GM19452 (cell line): ENCODE measurements at regions not wholly inside any gene's neighbourhood (a gene's known extent, or its start where the extent isn't known, plus 50 kb on each side); places are given as distances from the start of the nearest gene placed in this dataset.
"Not testable (repeated sequence)": the region's sequence is repeated elsewhere in the genome, so short reads cannot be mapped to it uniquely, and the experiment has no call there.

Source experiments
- ATAC-seq: cut with Tn5 transposase; IDR thresholded peaks from one replicate; pipeline ENCODE4 v1.9.1; 2021; ENCODE audit not compliant: unreplicated experiment

DNA sequence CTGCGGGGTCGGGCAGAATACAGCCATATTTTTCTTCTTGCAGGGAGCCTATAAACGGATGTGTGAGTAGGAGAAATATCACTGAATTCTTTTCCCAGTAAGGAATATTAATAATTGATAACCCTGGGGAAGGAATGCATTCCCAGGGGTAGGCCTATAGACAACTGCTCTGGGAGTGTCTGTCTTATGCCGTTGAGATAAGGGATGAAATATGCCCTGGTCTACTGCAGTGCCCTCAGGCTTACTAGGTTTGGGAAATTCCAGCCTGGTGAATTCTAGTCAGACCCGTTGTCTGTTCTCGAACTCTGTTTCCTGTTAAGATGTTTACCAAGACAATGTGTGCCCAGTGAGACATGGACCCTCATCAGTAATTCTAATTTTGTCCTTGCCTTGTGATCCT is 1129.3 kb downstream of the ZPLD1 start:
- not testable (repeated sequence) for ATAC-seq

- no peak for ATAC-seq
These were observed 1151.0 kb downstream of the ZPLD1 start for GRCh38 chr3:103585809-103586208.

DNA sequence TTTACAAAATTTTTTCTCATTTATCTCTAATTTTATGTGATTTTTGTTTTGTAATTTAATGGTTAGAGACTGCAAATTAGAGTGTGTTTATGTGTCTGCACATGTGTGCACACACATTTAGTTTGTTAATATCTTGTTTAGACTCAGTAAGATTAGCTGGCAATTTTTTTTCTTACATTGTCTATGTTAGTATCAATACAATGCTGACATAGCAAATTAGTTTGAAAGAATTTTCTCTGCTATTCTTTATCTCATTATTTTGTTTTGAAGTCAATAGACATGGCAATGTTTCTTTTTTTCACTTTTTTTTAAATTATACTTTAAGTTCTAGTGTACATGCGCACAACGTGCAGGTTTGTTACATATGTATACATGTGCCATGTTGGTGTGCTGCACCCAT is 1155.0 kb downstream of the ZPLD1 start:
- ATAC-seq, result no peak

DNA sequence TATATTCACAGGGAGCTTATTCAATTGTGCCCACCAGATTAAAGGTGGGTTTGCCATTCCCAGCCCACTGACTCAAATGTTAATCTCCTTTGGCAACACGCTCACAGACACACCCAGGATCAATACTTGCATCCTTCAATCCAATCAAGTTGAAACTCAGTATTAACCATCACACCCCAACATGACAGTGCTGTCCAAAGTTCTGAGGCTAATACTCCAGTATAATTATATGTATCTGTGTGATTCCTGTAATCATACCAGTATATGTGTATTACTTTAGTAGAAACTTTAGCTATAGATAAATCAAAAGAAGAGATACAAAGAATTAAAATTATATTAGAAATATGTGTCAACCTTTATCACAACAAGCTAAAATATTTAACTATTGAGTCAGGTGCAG is 1166.0 kb downstream of the ZPLD1 start:
- ATAC-seq, result no peak

DNA sequence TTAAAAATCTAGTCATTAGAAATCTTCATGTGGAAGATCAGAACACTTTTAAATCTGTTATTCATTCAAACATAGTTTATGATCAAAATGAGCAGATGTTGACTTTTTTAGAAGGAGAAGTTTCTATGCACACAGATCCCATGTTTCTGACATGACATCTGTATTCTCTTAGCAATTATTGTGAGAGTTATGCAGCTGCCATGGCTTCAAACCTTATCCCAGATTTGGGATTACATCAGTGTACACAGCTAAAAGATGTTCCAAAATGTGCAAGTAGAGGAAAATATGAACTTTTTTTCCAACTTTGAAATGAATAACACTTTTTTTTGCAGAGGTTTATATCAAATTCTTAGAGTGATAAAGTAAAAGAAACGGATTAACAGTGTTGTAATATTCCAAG is 1166.9 kb downstream of the ZPLD1 start:
- no peak for ATAC-seq

DNA sequence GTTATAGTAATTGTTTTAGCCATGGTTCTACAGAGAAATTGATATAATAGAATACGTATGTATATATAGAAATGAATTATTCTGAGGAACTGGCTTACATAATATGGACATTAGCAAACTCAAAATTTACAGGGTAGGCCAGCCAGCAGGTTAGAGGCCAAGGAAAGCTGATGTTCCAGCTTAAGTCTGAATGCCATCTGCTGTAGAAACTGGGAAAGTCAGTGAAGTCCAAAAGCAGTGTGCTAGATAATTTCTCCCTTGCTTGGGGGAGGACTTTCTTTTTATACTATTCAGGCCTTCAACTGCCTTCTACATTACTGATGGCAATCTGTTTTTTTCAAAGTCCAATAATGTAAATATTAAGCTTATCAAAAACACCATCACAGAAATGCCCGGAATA is 1174.7 kb downstream of the ZPLD1 start:
- ATAC-seq, result no peak

DNA sequence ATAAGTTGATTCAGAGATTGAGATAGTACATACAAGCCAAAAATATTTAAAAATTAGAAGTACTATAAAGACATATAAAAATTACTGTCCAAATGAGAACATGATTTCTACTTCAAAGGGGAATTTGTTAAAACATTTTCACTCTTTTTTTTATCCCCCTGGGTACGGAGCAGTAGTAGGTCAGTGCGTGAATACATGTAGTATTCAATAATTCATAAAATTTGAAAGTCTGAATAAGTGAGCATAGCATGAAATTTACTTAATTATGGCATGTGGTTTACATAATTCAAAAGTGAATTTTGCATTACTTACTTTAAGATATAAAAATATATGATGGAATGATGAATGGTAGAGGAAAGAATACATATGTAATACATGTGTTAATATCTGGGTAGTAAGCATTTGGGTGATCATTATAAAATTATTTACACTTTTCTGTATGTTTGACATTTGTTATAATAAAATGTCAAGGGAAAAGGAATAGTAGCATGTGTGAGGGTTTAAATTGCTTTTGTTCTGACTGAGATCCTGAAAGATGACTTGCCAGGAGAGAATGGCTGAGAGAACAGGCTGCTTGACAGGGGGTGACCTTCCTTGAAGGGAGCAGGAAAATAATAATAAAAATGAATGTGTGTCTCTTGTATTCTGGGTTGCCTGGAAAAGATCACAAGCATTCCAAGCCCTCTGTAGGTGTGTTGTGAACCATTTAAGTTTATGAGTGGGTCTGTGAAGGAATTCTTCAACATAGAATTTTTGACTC is 1178.8 kb downstream of the ZPLD1 start:
- ATAC-seq, result no peak

GRCh38 chr3:103614719-103615118 is 1179.9 kb downstream of the ZPLD1 start:
- no peak for ATAC-seq

- ATAC-seq, result no peak
These were observed 1183.1 kb downstream of the ZPLD1 start for GRCh38 chr3:103617961-103618360.

DNA sequence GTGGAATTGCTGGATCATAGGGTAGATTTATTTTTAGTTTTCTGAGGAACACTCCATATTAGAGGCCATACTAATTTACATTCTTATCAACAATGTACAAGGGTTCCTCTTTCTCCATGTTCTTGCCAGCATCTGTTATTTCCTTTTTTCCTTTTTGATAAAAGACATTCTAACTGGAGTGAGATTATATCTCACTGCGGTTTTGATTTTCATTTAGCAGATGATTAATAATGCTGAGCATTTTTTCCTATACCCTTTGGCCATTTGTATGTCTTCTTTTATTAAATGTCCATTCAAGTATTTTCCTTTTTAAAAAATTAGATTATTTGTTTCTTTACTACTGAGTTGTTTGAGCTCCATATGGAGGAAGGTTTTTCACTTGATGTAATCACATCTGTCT is 1189.5 kb downstream of the ZPLD1 start:
- no peak for ATAC-seq

DNA sequence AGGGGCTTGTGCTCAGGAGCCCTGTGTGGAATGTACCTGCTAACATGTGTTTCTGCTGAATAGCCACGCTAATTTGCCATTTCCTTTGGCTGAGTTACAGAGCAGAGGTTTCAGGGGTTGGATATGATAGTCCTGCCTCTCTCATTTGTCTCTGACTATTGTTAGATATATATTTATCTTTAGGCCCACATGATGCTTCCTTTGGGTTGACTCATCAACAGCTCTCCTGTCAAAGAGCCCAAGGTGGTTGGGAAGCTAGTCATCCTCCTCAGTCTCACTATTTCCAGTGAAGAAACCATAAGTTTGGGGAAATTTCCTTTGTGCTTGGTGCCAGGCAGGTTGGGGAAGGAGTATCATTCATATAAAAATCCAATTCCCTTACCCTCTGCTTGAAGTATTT is 1194.6 kb downstream of the ZPLD1 start:
- ATAC-seq, result no peak

DNA sequence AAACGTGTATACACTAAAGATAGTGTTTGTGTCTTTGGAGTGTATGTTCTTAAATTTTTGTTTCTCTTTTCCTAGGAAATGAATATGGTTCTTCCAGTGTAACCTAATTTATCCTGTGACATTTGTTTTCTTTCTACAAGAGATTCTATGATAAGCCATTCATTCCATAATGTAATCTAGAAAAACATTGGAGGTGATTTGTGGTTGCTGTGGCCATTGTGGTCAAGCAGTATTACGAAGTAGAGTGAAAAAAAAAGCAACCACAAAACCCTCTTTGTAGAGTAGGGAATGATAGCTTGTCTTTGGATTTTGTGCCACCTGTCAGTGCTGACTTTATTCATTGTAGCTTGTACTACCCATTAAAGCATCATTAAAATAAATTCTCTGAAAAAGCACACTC is 1209.6 kb downstream of the ZPLD1 start:
- no peak for ATAC-seq

GRCh38 chr3:103653996-103654395 is 1219.2 kb downstream of the ZPLD1 start:
- ATAC-seq, result no peak

DNA sequence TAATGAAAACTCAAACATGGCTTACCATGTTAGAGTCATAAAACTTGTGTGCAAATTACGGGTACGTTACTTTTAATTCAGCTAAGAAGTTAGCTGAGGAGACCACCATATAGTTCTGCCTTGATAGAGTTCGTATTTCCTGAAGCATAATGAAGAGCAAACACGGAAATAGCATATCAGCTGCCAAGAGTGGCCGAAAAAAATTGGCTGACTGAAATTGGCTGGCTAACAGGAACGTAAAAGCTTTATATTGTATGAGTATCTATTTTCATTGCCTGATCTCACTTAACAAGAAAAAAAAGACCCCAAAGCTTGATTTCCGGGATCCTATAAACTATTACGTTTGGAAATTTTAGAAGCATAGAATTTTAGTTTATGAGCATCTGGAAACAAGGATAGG is 1222.9 kb downstream of the ZPLD1 start:
- ATAC-seq, result no peak

DNA sequence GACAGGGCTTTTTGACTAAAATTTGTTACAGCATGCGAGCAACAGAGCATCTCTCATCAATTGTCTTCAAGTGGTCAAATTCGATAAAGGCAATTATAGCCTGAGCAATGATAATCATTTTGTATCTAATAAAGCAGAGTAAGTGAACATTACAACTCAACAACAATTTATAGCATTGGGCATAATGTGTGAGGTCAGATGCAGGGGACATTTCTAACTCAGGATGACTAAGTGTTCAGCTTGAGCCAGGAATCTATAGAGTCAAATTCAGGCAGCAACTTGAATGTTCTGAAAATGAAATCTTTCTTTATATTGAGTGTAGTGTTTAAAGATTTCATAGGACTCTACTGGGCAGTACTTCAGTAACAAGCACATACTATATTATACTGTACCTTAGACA is 1226.0 kb downstream of the ZPLD1 start:
- no peak for ATAC-seq

DNA sequence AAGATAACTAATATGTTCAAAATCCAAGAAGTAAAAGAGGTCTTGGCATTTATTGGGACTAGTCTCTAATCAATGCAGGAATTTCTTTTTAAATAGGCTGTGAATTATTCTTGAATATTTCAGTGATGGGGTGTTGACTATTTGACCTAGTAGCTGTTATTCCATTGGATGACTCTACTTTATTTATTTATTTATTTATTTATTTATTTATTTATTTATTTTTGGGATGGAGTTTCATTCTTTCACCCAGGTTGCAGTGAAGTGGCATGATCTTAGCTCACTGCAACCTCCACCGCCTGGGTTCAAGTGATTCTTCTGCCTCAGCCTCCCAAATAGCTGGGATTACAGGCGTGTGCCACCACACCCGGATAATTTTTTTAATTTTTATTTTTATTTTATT is 1227.8 kb downstream of the ZPLD1 start:
- no peak for ATAC-seq

DNA sequence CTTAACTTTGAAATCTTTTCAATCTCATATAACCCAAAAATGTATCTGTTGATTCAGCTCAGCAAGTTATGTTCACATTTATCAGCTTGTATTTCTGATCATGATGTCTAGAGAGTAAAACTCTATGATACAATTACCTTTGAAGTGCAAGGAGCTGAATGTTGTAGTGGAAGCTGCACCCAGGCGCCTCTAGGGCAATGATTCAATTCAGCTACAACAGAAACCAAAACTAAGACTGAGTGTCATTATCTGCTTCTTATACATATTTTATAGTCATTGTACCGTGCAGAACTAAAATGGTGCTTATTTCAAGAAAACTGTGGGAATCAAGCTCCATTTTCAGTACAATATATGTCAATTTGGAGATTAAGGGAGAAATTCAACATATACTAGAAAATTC is 1237.5 kb downstream of the ZPLD1 start:
- ATAC-seq, result no peak

- ATAC-seq, result no peak
These were observed 1250.1 kb downstream of the ZPLD1 start for GRCh38 chr3:103684904-103685303.

DNA sequence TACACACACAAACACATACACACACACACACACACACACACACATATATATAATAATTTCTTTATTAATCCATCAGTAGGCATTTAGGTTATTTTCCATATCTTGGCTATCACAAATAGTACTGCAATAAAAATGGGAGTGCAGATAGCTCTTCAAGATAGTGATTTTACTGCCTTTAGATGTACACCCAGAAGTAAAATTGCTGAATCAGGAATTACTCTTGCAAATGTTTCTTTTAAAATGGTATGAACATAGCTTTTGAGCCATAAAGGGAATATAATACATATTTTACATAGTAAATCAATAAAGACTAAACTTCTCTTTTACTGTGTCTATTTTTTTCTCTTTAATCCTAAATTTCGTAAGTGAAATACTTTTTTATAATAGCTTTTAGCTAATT is 1251.1 kb downstream of the ZPLD1 start:
- ATAC-seq, result no peak

GRCh38 chr3:103690536-103690935 is 1255.7 kb downstream of the ZPLD1 start:
- no peak for ATAC-seq

DNA sequence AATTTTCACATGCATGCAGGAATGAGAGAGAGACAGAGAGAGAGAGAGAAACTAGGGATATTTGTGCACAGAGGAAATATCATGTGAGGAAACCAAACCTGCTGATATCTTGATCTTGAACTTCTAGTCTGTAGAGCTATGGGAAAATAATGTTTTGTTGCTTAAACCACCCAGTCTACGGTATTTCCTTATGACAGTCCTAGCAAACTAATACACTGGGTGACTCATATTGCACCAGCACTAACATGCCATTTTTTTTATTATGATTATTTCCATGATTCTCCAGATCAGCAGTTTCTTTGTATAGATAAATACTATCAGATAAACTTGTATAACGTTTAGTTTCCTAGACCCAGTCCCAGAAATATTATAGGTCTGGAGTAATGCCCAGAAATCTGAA is 1259.0 kb downstream of the ZPLD1 start:
- ATAC-seq, result no peak

GRCh38 chr3:103698646-103699045 is 1263.8 kb downstream of the ZPLD1 start:
- no peak for ATAC-seq

DNA sequence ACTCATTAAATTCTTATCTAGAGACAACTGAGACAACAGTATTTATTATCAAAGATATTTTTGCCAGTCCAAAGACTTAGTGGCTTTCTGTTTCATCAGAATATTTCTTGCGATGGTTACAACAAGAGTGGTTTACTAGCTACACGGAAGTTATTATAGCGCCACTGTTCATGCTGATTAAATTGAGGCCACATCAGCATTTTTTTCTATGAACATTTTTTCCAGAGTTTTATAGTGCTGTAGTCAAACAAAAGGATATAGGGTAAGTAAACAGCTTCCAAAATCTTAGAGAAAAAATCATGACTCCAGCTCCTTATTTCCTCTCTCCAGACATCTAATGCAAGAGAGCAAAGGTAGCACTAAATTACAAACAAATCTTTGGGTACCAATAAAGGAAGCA is 1264.4 kb downstream of the ZPLD1 start:
- ATAC-seq, result no peak
